A549 (cell line): ENCODE measurements at regions not wholly inside any gene's neighbourhood (a gene's known extent, or its start where the extent isn't known, plus 50 kb on each side); places are given as distances from the start of the nearest gene placed in this dataset.

Experiments
- CHD2 ChIP-seq: fragments of 150-350 bp; IDR thresholded peaks from 2 replicates; pipeline ENCODE4 v1.6.1; 2014; ENCODE audit warnings: low read length; ENCODE audit not compliant: partially characterized antibody
- FOXS1 ChIP-seq: fragments of 250-450 bp; sonication (Bioruptor Pico); IDR thresholded peaks from 2 replicates; pipeline ENCODE4 v1.5.0; 2020; ENCODE audit warnings: mild to moderate bottlenecking, moderate library complexity
- JUNB ChIP-seq: fragments of >200 bp; sonication (Bioruptor Twin); formaldehyde crosslinking; IDR thresholded peaks from 2 replicates; pipeline ENCODE4 v1.6.1; 2016
- KDM5A ChIP-seq: fragments of 200-600 bp; sonication (generic); IDR thresholded peaks from 2 replicates; pipeline ENCODE4 v1.6.1; 2016; ENCODE audit warnings: antibody characterized with exemption, mild to moderate bottlenecking
- MAFK ChIP-seq: fragments of 450-650 bp; IDR thresholded peaks from 2 replicates; pipeline ENCODE4 v1.6.1; 2014; ENCODE audit not compliant: partially characterized antibody
- MYC ChIP-seq: IDR thresholded peaks from 2 replicates; pipeline ENCODE4 v1.6.1; 2012; ENCODE audit warnings: mild to moderate bottlenecking, inconsistent platforms, low read length, improper control_type of control experiment, borderline replicate concordance
- NR3C1 ChIP-seq: fragments of >200 bp; sonication (Bioruptor Twin); formaldehyde crosslinking; IDR thresholded peaks from 3 replicates; pipeline ENCODE4 v1.6.1; 2017
- POLR2A ChIP-seq: IDR thresholded peaks from 2 replicates; pipeline ENCODE4 v1.6.1; 2012; ENCODE audit warnings: mild to moderate bottlenecking, low read length
- RARB ChIP-seq: fragments of 250-450 bp; sonication (Bioruptor Pico); IDR thresholded peaks from 2 replicates; pipeline ENCODE4 v1.8.0; 2021; ENCODE audit warnings: mild to moderate bottlenecking, moderate library complexity
- RCOR1 ChIP-seq: fragments of 150-350 bp; IDR thresholded peaks from 2 replicates; pipeline ENCODE4 v1.6.1; 2014; ENCODE audit warnings: antibody characterized with exemption, low read length, low read depth
- TF ChIP-seq, protein P1 (sequence below): fragments of 200-600 bp; sonication (generic); IDR thresholded peaks from 2 replicates; pipeline ENCODE4 v1.6.1; 2016; ENCODE audit warnings: antibody characterized with exemption, mild to moderate bottlenecking, moderate library complexity
- TF ChIP-seq, protein P2 (sequence below): fragments of >200 bp; sonication (Bioruptor Twin); formaldehyde crosslinking; IDR thresholded peaks from 3 replicates; pipeline ENCODE4 v1.5.1; 2016

DNA sequence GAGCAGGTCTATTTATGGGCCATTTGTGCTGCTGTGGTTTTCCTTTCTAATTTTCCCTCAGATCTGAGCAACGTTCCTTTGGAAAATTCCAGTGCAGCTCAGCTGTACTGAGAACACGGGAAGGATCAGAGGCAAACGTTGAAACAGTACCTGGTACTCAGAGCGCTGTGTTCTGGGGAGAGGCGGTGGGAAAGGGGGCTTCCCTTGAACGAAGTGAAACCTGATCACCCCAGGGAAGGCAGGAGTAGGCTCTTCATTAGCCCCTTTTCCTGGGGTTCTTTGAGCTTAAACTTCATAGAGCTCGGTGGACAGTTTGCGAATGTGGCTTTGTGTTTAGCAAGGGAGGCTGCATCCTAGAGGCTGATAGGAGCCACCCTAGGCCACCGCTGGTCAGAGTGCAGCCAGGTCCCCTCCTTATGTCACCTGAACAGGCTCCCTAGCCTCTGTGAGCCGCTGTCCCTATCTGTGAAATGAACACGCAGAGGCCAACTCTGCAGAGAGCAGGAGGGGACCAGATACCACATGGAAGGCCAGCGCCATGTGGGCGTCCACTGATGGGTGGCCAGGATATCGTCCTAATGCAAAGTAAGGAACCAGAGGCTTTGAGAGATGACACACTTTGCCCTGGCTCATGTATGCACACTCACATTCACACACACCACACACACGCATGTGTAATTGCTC, 1464.8 kb downstream of the BRD1 start:
- no peak for TF ChIP-seq KDM5A
- TF ChIP-seq, protein P1, sequence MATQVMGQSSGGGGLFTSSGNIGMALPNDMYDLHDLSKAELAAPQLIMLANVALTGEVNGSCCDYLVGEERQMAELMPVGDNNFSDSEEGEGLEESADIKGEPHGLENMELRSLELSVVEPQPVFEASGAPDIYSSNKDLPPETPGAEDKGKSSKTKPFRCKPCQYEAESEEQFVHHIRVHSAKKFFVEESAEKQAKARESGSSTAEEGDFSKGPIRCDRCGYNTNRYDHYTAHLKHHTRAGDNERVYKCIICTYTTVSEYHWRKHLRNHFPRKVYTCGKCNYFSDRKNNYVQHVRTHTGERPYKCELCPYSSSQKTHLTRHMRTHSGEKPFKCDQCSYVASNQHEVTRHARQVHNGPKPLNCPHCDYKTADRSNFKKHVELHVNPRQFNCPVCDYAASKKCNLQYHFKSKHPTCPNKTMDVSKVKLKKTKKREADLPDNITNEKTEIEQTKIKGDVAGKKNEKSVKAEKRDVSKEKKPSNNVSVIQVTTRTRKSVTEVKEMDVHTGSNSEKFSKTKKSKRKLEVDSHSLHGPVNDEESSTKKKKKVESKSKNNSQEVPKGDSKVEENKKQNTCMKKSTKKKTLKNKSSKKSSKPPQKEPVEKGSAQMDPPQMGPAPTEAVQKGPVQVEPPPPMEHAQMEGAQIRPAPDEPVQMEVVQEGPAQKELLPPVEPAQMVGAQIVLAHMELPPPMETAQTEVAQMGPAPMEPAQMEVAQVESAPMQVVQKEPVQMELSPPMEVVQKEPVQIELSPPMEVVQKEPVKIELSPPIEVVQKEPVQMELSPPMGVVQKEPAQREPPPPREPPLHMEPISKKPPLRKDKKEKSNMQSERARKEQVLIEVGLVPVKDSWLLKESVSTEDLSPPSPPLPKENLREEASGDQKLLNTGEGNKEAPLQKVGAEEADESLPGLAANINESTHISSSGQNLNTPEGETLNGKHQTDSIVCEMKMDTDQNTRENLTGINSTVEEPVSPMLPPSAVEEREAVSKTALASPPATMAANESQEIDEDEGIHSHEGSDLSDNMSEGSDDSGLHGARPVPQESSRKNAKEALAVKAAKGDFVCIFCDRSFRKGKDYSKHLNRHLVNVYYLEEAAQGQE, result no peak
- no peak for TF ChIP-seq NR3C1
- no peak for TF ChIP-seq MAFK
- TF ChIP-seq FOXS1, result no peak
- TF ChIP-seq, protein P2, sequence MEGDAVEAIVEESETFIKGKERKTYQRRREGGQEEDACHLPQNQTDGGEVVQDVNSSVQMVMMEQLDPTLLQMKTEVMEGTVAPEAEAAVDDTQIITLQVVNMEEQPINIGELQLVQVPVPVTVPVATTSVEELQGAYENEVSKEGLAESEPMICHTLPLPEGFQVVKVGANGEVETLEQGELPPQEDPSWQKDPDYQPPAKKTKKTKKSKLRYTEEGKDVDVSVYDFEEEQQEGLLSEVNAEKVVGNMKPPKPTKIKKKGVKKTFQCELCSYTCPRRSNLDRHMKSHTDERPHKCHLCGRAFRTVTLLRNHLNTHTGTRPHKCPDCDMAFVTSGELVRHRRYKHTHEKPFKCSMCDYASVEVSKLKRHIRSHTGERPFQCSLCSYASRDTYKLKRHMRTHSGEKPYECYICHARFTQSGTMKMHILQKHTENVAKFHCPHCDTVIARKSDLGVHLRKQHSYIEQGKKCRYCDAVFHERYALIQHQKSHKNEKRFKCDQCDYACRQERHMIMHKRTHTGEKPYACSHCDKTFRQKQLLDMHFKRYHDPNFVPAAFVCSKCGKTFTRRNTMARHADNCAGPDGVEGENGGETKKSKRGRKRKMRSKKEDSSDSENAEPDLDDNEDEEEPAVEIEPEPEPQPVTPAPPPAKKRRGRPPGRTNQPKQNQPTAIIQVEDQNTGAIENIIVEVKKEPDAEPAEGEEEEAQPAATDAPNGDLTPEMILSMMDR, result no peak
- no peak for TF ChIP-seq POLR2A
- TF ChIP-seq RARB (CRISPR knock-in tag), result no peak
- no peak for TF ChIP-seq RCOR1
- no peak for TF ChIP-seq CHD2
- no peak for TF ChIP-seq MYC
- no peak for TF ChIP-seq JUNB
